ENCODE measurements at regions not wholly inside any gene's neighbourhood (a gene's known extent, or its start where the extent isn't known, plus 50 kb on each side); places are given as distances from the start of the nearest gene placed in this dataset.

DNA sequence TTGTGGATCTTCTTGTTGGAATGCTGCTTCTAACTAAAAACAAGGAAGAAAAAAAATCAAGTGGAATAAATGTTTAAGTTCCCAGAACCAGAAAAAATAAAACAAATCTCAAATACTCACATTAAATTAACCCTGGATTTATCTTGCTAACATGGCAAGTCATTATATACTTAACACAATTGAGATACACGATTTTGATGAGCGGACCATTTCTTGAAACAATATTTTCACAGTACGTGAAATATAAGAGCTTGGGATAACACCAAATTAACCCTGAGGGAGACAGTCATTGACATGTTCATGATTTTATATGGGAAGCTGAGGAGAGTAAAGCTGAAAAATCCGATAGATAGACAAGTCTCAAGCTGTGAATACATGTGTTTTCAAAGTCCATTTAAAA, 128.6 kb downstream of the PTCSC3 start:
- intact Hi-C loops (cut with micrococcal nuclease), result no loop called here
- DNase-seq, result no peak
- ATAC-seq, result no peak

- no peak for ATAC-seq
- DNase-seq, result no peak
- intact Hi-C loops (cut with micrococcal nuclease), result no loop called here
These were observed 140.8 kb downstream of the PTCSC3 start for GRCh38 chr14:36035675-36036074.

GRCh38 chr14:36028665-36029064, 147.9 kb downstream of the PTCSC3 start:
- ATAC-seq (no peak), DNase-seq (no peak)
- intact Hi-C loops (cut with micrococcal nuclease), result no loop called here

DNA sequence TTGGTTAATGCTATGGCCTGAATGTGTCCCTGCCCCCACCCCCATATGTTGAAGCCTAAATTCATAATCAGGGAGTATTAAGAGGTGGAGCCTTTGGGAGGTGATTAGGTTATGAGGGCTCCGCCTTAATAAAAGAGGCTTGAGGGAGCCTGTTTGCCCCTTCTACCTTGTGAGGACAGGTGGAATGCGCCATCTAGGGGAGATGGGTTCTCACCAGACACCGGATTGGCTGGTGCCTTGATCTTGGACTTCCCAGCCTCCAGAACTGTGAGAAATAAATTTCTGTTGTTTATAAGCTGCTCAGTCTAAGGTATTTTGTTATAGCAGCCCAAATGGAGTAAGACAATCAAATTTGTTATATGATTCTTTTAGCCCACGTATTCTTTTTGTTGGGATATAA, 148.3 kb downstream of the PTCSC3 start:
- ATAC-seq (no peak), DNase-seq (no peak)
- intact Hi-C loops (cut with micrococcal nuclease), result no loop called here

GRCh38 chr14:36027354-36027753, 149.2 kb downstream of the PTCSC3 start:
- ATAC-seq, result no peak

DNA sequence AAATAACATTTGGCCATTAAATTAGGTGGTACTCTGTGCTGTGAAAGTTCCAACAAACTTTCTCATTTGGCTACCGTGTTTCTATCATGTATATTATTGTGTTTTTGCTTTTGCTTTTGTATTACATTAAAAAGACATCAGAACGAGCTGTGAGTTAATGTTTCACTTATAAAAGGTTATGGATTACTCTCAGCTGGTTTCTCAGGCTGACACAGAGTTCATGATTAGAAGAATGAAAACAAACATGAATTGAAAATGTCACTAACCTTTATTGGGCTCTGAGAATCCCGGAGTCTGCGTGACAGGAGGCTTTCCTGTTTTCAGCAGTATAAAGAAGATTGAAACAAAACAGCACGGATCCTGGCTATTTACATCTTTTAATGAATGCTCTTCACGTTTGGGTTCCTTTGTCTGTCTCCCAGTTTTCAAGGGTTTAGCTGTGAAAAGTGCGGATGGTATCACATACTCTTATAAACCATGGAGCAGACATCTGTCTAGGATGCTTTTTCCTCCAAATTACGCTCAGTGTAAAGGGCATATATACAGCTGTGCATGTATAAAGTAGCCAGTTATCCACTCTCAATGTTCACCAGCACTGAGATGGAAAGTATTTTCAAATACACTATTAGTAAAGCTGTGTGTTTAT, 153.6 kb downstream of the PTCSC3 start:
- intact Hi-C loops (cut with micrococcal nuclease), result no loop called here
- DNase-seq (no peak), ATAC-seq (no peak)

More at GRCh38 chr14:36027354-36027753, 149.2 kb downstream of the PTCSC3 start:
- no peak for DNase-seq
- intact Hi-C loops (cut with micrococcal nuclease), result no loop called here

DNA sequence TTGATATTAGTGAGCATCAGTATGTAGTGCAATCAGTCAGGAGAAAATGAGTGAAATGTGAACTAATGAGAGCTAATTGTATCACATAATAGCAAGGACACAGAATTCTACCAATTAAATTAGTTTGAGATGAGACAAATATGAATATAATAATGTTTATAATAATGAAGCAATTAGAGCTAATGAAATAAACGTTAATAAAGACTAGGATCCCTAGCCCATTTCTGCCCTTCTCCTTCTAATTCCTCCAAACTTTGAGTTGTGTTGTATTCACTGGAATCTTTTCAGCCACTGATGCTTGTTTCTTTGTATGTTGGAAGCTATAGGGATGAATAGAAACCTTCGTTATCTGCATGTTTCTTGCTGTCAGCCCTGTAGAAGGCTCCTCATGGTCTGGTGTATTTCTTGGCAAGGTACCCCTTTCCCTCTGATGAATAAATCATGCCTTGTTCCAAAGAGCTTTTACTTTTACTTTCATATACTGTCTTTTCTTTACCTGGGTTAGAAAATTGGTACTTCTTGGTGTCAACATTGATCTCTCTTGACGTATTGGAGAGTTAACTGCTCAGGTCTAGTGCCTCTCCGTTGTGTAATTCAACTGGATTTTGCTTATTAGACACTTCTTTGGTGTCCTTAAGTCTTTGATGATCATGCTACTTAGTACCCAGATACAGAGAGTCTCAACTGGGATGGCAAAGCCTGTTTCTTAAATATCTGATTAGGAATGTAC, 154.8 kb downstream of the PTCSC3 start:
- intact Hi-C loops (cut with micrococcal nuclease), result no loop called here
- no peak for ATAC-seq
- DNase-seq, result no peak

GRCh38 chr14:36021030-36021422, 155.5 kb downstream of the PTCSC3 start:
- no peak for DNase-seq
- no peak for ATAC-seq
- intact Hi-C loops (cut with micrococcal nuclease), result no loop called here

GRCh38 chr14:36020120-36021029, 156.1 kb downstream of the PTCSC3 start:
- ATAC-seq, result no peak
- intact Hi-C loops (cut with micrococcal nuclease), result no loop called here
- DNase-seq, result no peak

GRCh38 chr14:36019126-36019525, 157.4 kb downstream of the PTCSC3 start:
- intact Hi-C loops (cut with micrococcal nuclease), result no loop called here
- ATAC-seq (no peak), DNase-seq (no peak)

GRCh38 chr14:36014236-36014635, 162.3 kb downstream of the PTCSC3 start:
- no peak for ATAC-seq
- intact Hi-C loops (cut with micrococcal nuclease), result no loop called here
- no peak for DNase-seq

DNA sequence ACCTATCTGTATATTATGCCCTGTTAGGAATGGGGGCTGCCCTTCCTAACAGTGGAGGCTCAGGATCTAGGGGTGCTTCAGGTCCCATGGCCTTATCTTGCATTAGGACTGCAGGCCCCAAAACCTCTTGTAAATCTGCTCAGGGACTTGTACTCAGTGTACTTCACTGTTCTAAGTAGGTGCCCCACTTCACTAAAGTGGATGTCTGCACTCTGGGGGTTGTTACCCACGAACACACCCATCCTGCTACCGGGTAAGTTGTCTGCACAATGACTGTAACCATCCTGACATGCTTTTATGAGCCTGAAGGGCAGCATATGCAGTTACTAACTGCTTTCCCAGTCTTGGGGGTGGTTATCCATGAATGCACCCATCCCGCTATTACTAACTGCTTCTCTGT, 163.0 kb downstream of the PTCSC3 start:
- intact Hi-C loops (cut with micrococcal nuclease), result no loop called here
- DNase-seq (no peak), ATAC-seq (no peak)

DNA sequence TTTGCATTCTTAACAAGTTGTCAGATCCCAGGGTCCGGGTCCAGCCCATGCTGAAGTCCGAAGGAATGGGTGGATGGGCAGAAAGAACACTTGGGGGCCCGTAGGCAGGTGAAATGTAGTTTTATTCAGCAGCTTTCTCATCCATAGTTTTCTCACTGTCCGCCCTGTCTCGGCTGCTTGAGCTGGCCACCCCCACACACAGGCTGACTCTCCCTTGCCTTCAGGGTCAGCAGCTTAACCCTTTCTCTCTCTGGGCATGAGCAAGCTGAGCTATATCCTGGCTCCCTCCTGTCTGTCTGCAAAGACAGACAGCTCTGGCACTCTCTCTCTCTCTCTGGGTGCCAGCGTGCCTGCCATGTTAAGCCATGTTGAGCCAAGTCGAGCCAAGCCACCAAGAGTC, 163.9 kb downstream of the PTCSC3 start:
- no peak for ATAC-seq
- intact Hi-C loops (cut with micrococcal nuclease), result no loop called here
- no peak for DNase-seq

- DNase-seq, result no peak
- ATAC-seq, result no peak
- intact Hi-C loops (cut with micrococcal nuclease), result no loop called here
These were observed 166.9 kb downstream of the PTCSC3 start for GRCh38 chr14:36009643-36010042.

- intact Hi-C loops (cut with micrococcal nuclease), result no loop called here
- no peak for DNase-seq
- no peak for ATAC-seq
These were observed 169.9 kb downstream of the PTCSC3 start for GRCh38 chr14:36006623-36007022.

DNA sequence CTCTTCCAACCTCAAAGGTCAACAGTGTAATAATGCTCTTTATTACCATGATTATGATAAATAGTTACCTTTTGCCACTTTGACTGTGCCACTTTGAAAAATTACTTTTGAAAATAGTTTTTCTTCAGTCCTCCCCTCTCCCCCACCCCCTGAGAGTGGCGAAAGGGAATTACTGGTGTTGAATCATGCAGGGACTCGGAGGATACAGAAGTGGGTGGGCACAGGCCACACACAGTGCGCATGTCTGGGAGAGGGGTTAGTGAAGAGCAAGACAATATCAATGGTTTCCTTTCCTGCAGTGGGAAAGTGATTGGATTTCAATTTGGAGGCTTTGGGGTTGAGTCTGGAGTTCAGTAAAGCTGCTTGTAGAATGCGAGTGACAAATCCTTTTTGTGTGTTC, 170.9 kb downstream of the PTCSC3 start:
- DNase-seq (no peak), ATAC-seq (no peak)
- intact Hi-C loops (cut with micrococcal nuclease), result no loop called here

- ATAC-seq, result no peak
- no peak for DNase-seq
- intact Hi-C loops (cut with micrococcal nuclease), result no loop called here
These were observed 174.6 kb downstream of the PTCSC3 start for GRCh38 chr14:36001936-36002335.

DNA sequence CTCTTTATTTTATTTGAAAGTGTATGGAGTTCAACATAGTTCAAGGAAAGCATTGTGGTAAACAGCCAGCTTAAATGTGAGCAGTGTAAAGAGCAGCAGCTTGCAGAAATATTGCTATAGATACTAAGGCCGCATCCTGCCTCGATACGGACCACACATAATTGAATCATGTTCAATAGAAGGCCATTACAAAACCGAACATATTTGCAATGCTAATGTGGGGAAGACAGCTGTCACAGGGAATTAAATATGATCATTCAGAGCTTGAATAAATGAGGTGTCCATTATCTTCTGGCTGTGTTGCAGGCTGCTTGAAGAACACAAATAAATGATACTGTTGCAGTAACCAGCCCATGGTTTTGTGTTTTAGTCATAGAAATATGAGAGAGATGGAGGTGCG, 173.2 kb downstream of the BRMS1L start:
- intact Hi-C loops (cut with micrococcal nuclease), result no loop called here
- ATAC-seq (no peak), DNase-seq (no peak)

GRCh38 chr14:35998303-35998702, 172.2 kb downstream of the BRMS1L start:
- DNase-seq (no peak), ATAC-seq (no peak)
- intact Hi-C loops (cut with micrococcal nuclease), result no loop called here

GRCh38 chr14:35993684-35993960, 167.5 kb downstream of the BRMS1L start:
- intact Hi-C loops (cut with micrococcal nuclease), result no loop called here
- no peak for ATAC-seq
- no peak for DNase-seq

Measured in left ventricle myocardium superior (tissue), 1 donor.